Liver (tissue), 8 donors: ENCODE measurements at regions not wholly inside any gene's neighbourhood (a gene's known extent, or its start where the extent isn't known, plus 50 kb on each side); places are given as distances from the start of the nearest gene placed in this dataset.

ENCODE experiments used
- DNase-seq: peaks from one replicate; pipeline ENCODE4 v3.0.0-alpha.2; 2017; ENCODE audit warnings: low spot score
- H3K27ac ChIP-seq, 2 donors: one replicate each; pipeline ENCODE4 v1.7.0; 2013; ENCODE audit warnings: inconsistent platforms in 2 of 2, low read length in 2 of 2, control low read depth in 1 of 2, low read depth in 1 of 2, mild to moderate bottlenecking in 1 of 2
- H3K27me3 ChIP-seq, 4 donors: one replicate each; pipeline versions ENCODE4 v1.6.1 to v1.7.0; 2013; ENCODE audit warnings: low read length in 3 of 4, inconsistent platforms in 1 of 4, mild to moderate bottlenecking in 1 of 4, moderate library complexity in 1 of 4; ENCODE audit not compliant: control insufficient read depth in 4 of 4, insufficient read depth in 4 of 4
- H3K36me3 ChIP-seq, 4 donors: one replicate each; pipeline versions ENCODE4 v1.6.1 to v1.7.0; 2013; ENCODE audit warnings: low read length in 3 of 4, mild to moderate bottlenecking in 3 of 4, low read depth in 1 of 4, moderate library complexity in 1 of 4; ENCODE audit not compliant: control insufficient read depth in 4 of 4, insufficient read depth in 3 of 4
- H3K4me1 ChIP-seq, 4 donors: one replicate each; pipeline versions ENCODE4 v1.6.1 to v1.7.0; 2013; ENCODE audit warnings: low read length in 3 of 4, mild to moderate bottlenecking in 3 of 4, moderate library complexity in 1 of 4; ENCODE audit not compliant: control insufficient read depth in 4 of 4, insufficient read depth in 4 of 4
- H3K4me3 ChIP-seq, 3 donors: one replicate each; pipeline versions ENCODE4 v1.6.1 to v1.7.0; 2013; ENCODE audit warnings: low read length in 3 of 3, control low read depth in 1 of 3, low read depth in 1 of 3, mild to moderate bottlenecking in 1 of 3
- H3K9ac ChIP-seq, 2 donors: one replicate each; pipeline ENCODE4 v1.7.0; 2013; ENCODE audit warnings: low read length in 2 of 2, mild to moderate bottlenecking in 2 of 2, moderate library complexity in 2 of 2, control low read depth in 1 of 2, low read depth in 1 of 2
- H3K9me3 ChIP-seq, 4 donors: one replicate each; pipeline versions ENCODE4 v1.6.1 to v1.7.0; 2013; ENCODE audit warnings: low read length in 3 of 4; ENCODE audit not compliant: control insufficient read depth in 4 of 4
- EGR1 ChIP-seq, 2 donors: IDR thresholded peaks; 2 replicates each; pipeline ENCODE4 v1.6.1; 2016 to 2018; ENCODE audit warnings: antibody characterized with exemption in 2 of 2, low read depth in 2 of 2
- FOXA2 ChIP-seq: IDR thresholded peaks from 2 replicates; pipeline ENCODE4 v1.6.1; 2016; ENCODE audit warnings: antibody characterized with exemption
- GABPA ChIP-seq, 2 donors: IDR thresholded peaks in 1 of 2; conservative IDR thresholded peaks in 1 of 2; 2 replicates each; pipeline ENCODE4 v1.6.1; 2016; ENCODE audit warnings: antibody characterized with exemption in 2 of 2, mild to moderate bottlenecking in 1 of 2, moderate library complexity in 1 of 2
- HNF4A ChIP-seq, 2 donors: conservative IDR thresholded peaks; 2 replicates each; pipeline ENCODE4 v1.6.1; 2016; ENCODE audit warnings: antibody characterized with exemption in 2 of 2, mild to moderate bottlenecking in 2 of 2
- HNF4G ChIP-seq: IDR thresholded peaks from 2 replicates; pipeline ENCODE4 v1.6.1; 2016; ENCODE audit warnings: antibody characterized with exemption
- JUND ChIP-seq, 2 donors: IDR thresholded peaks; 2 replicates each; pipeline ENCODE4 v1.6.1; 2016; ENCODE audit warnings: antibody characterized with exemption in 2 of 2
- MAX ChIP-seq: IDR thresholded peaks from 2 replicates; pipeline ENCODE4 v1.6.1; 2016; ENCODE audit warnings: antibody characterized with exemption
- NR2F2 ChIP-seq: IDR thresholded peaks from 2 replicates; pipeline ENCODE4 v1.6.1; 2016; ENCODE audit warnings: antibody characterized with exemption
- RAD21 ChIP-seq, 2 donors: IDR thresholded peaks; 2 replicates each; pipeline ENCODE4 v1.6.1; 2016; ENCODE audit warnings: antibody characterized with exemption in 2 of 2, mild to moderate bottlenecking in 2 of 2
- REST ChIP-seq: IDR thresholded peaks from 2 replicates; pipeline ENCODE4 v1.6.1; 2016; ENCODE audit warnings: antibody characterized with exemption, mild to moderate bottlenecking
- SP1 ChIP-seq: IDR thresholded peaks from 2 replicates; pipeline ENCODE4 v1.6.1; 2018; ENCODE audit warnings: antibody characterized with exemption, mild to moderate bottlenecking
- TAF1 ChIP-seq: conservative IDR thresholded peaks from 2 replicates; pipeline ENCODE4 v1.6.1; 2016; ENCODE audit warnings: antibody characterized with exemption, mild to moderate bottlenecking
- ZBTB33 ChIP-seq: IDR thresholded peaks from 2 replicates; pipeline ENCODE4 v1.6.1; 2016; ENCODE audit warnings: antibody characterized with exemption
- WGBS: extraction: QIAGEN DNeasy Blood & Tissue Kit; methylation state at CpG from one replicate; pipeline ENCODE4 v1.1.7; 2013; 5-methylcytosine and 5-hydroxymethylcytosine counted together
- TF ChIP-seq, protein P1 (sequence below): IDR thresholded peaks from 2 replicates; pipeline ENCODE4 v1.6.1; 2016; ENCODE audit warnings: antibody characterized with exemption
- TF ChIP-seq, protein P2 (sequence below): fragments of 150-350 bp; IDR thresholded peaks from 2 replicates; pipeline ENCODE4 v1.5.1; 2017; ENCODE audit warnings: improper control_type of control experiment, low read depth, low read length; ENCODE audit not compliant: missing input control
- donor health status: healthy.
- donor health status: healthy.
- donor health status: healthy.
- donor health status: healthy.
- donor health status: healthy.

DNA sequence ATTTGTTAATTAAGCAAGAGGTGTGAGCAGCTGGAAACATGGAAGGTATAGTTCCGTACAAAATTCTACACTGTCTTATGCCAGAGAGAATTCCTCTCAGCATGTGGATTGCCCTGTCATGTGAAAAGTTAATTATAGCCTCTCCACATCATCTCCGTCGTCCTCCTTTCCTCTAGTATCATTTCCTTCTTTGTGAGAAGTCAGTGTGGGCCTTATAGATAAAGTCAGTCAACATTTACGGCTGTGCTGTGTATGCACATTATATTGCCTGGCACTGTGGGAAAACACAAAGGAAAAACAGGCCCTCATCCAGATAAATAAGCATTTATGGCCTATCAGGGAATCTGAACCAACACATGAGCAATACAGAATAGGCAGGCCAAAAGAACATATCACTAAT, 236.6 kb downstream of the SEC23A start:
- H3K27me3 ChIP-seq: peaks cover 0 to 2% (median 0%) of the 10 kb centered on the region in 4 donors
- 64% methylated on average over 4 of the region's 4 CpGs for WGBS
- no peak for DNase-seq
- H3K4me3 ChIP-seq: no peak overlapping the region
- peaks cover 1 to 21% (median 19%) of the 10 kb centered on the region in 4 donors for H3K4me1 ChIP-seq
- H3K36me3 ChIP-seq: no peaks in the 10 kb centered on the region
- no peak overlapping the region for H3K27ac ChIP-seq
- no peak overlapping the region for H3K9ac ChIP-seq
- no peaks in the 10 kb centered on the region for H3K9me3 ChIP-seq
- TF ChIP-seq MAX (no peak), GABPA (IDR thresholded peaks at IDR 0.05 in 1 of 2, conservative IDR thresholded peaks at IDR 0.05 in 1 of 2) (no peak), HNF4A (conservative IDR thresholded peaks at IDR 0.05) (no peak), HNF4G (no peak), NR2F2 (no peak), FOXA2 (no peak), REST (no peak)

DNA sequence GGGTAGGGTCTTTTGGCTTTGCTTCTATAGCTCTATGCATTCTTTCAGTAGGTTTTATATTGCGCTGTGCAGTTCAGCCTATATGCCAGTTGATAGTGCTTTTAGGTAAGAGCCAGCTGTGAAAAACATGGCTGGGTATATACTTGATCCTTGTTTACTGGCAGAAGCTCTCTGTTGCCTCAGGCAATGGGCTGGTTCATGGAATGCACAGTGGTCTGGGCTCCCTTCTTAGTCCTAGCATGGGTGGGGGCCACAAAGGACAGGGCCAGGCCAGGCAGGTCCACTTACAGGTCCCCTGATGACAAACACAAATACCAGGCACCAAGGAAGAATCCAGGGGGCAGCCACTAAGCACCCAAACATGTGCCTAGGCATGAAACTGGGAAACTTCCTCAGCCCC, 240.7 kb downstream of the SEC23A start:
- Histone ChIP-seq H3K27me3 (peaks cover 0 to 2% (median 0%) of the 10 kb centered on the region in 4 donors), H3K36me3 (no peaks in the 10 kb centered on the region), H3K4me3 (no peak overlapping the region), H3K9ac (no peak overlapping the region), H3K4me1 (no peaks in the 10 kb centered on the region), H3K9me3 (no peaks in the 10 kb centered on the region), H3K27ac (no peak overlapping the region)
- DNase-seq: no peak
- TF ChIP-seq MAX (no peak), SP1 (no peak), EGR1 (IDR thresholded peaks at IDR 0.05; ENCODE audit: low read depth in 2 of 2) (no peak), FOXA2 (no peak), HNF4A (conservative IDR thresholded peaks at IDR 0.05) (no peak), JUND (IDR thresholded peaks at IDR 0.05) (no peak), RAD21 (IDR thresholded peaks at IDR 0.05) (no peak), ZBTB33 (no peak), HNF4G (no peak), TAF1 (no peak), NR2F2 (no peak), GABPA (IDR thresholded peaks at IDR 0.05 in 1 of 2, conservative IDR thresholded peaks at IDR 0.05 in 1 of 2) (no peak), REST (no peak)
- TF ChIP-seq, protein P1, sequence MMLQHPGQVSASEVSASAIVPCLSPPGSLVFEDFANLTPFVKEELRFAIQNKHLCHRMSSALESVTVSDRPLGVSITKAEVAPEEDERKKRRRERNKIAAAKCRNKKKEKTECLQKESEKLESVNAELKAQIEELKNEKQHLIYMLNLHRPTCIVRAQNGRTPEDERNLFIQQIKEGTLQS: no peak
- TF ChIP-seq, protein P2, sequence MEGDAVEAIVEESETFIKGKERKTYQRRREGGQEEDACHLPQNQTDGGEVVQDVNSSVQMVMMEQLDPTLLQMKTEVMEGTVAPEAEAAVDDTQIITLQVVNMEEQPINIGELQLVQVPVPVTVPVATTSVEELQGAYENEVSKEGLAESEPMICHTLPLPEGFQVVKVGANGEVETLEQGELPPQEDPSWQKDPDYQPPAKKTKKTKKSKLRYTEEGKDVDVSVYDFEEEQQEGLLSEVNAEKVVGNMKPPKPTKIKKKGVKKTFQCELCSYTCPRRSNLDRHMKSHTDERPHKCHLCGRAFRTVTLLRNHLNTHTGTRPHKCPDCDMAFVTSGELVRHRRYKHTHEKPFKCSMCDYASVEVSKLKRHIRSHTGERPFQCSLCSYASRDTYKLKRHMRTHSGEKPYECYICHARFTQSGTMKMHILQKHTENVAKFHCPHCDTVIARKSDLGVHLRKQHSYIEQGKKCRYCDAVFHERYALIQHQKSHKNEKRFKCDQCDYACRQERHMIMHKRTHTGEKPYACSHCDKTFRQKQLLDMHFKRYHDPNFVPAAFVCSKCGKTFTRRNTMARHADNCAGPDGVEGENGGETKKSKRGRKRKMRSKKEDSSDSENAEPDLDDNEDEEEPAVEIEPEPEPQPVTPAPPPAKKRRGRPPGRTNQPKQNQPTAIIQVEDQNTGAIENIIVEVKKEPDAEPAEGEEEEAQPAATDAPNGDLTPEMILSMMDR: no peak
- WGBS: 98% methylated on average over 1 of the region's 1 CpG
